ENCODE measurements at regions not wholly inside any gene's neighbourhood (a gene's known extent, or its start where the extent isn't known, plus 50 kb on each side); places are given as distances from the start of the nearest gene placed in this dataset.

DNA sequence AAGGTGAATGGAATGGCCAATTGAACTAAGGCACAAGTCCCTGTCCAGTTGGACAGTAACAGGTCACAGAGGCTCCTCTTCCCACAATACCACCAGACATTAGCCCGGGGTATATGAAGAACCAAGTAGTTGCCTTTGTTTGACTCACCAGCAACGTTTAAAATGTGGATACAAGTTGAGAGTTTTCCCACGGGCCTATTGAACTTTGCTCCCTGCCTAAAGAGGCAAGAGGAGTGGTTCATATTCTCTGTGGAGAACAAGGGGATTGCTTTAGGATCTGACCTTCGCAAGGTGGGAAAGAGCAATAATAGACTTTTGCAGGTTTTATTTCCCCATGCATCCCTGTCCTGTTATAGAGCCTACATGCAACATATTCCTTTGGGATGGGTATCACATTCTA, 177.2 kb downstream of the POU4F1 start:
- Mint-ChIP-seq H3K4me3 (no peak overlapping the region), H3K27ac (no peak overlapping the region), H3K36me3 (ENCODE audit: low read depth) (no peaks in the 10 kb centered on the region), H3K9me3 (no peaks in the 10 kb centered on the region), H3K4me1 (peaks cover 16% of the 10 kb centered on the region), H3K27me3 (ENCODE audit: low read depth, poor library complexity) (peaks cover 6% of the 10 kb centered on the region)
- no peak for DNase-seq
- TF ChIP-seq, protein P1, sequence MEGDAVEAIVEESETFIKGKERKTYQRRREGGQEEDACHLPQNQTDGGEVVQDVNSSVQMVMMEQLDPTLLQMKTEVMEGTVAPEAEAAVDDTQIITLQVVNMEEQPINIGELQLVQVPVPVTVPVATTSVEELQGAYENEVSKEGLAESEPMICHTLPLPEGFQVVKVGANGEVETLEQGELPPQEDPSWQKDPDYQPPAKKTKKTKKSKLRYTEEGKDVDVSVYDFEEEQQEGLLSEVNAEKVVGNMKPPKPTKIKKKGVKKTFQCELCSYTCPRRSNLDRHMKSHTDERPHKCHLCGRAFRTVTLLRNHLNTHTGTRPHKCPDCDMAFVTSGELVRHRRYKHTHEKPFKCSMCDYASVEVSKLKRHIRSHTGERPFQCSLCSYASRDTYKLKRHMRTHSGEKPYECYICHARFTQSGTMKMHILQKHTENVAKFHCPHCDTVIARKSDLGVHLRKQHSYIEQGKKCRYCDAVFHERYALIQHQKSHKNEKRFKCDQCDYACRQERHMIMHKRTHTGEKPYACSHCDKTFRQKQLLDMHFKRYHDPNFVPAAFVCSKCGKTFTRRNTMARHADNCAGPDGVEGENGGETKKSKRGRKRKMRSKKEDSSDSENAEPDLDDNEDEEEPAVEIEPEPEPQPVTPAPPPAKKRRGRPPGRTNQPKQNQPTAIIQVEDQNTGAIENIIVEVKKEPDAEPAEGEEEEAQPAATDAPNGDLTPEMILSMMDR (IDR thresholded peaks at IDR 0.05): no peak

DNA sequence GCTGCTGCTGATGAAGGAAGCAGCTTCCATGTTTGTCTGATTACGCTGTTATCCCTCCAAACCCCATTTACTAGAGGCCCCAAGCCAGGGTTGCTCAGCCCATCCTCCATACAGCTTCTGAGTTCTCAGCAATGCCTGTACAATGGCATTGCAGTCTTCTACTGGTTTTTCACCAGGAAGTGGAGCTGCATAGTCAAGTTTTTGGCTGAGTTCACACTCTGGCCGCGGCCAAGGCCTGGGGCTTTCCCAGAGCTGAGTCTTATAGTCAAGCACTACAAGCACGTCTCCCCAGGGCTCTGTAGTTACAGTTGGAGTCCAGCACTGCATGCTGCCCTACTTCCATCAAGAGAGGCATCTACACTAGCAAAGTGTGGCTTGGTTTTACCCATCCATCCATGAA, 182.5 kb downstream of the POU4F1 start:
- Mint-ChIP-seq H3K4me3 (no peak overlapping the region), H3K27ac (no peak overlapping the region), H3K36me3 (ENCODE audit: low read depth) (no peaks in the 10 kb centered on the region), H3K4me1 (no peaks in the 10 kb centered on the region), H3K9me3 (no peaks in the 10 kb centered on the region), H3K27me3 (ENCODE audit: low read depth, poor library complexity) (no peaks in the 10 kb centered on the region)
- TF ChIP-seq, protein P1 (IDR thresholded peaks at IDR 0.05): no peak
- DNase-seq: no peak

DNA sequence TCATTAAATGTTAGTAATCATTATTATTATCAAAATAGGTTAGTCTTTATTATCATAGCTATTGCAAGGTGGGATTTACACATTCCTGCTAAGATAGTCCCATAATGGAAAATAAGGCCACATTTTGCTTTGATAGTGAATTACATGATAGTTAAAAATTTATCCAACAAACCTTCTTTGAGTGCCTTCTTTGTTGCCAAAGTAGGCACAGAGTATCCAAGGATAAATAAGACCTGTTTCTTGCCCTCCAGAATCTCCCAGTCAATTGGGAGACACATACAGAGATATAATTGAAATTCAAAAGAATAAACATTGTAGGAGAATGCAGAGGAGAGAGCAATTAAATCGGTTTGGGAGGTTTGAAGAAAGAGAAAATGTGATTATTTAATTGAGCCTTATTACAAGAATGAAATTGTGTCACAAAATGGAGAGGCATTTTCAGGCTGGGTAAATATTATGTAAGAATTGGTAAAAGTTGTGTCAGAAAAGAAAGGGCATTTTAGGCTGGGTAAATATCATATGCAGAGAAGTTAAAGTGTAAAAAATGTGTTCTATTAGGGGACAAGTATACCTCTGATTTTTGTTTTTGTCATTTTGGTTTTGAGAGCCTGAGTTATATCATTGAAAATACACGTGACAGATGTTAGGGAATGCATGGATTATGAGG, 189.3 kb downstream of the POU4F1 start:
- no peak for DNase-seq
- Mint-ChIP-seq H3K4me1 (peaks cover 4% of the 10 kb centered on the region), H3K27ac (no peak overlapping the region), H3K9me3 (no peaks in the 10 kb centered on the region), H3K4me3 (no peak overlapping the region), H3K36me3 (ENCODE audit: low read depth) (no peaks in the 10 kb centered on the region), H3K27me3 (ENCODE audit: low read depth, poor library complexity) (peaks cover 4% of the 10 kb centered on the region)
- TF ChIP-seq, protein P1 (IDR thresholded peaks at IDR 0.05): no peak

DNA sequence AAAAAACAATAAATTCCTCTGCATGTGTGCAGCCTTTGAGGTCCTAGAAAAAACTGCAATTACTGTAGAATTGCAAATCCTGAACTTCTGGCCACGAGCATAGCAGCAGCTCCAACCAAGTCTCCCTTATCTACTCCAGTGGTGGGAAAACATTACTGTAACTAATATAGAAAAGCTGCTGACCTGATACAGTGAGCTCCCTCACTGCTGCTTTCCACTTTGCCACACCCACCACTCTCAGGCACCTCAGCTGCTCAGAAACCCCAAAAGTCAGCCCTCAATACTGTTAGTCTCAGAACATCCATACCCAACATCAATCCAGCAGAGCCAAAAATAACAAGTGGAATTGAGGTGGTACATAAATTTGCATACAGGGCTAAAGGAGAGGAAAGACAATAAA, 192.5 kb downstream of the POU4F1 start:
- TF ChIP-seq, protein P1 (IDR thresholded peaks at IDR 0.05): no peak
- no peak for DNase-seq
- no peaks in the 10 kb centered on the region for H3K36me3 Mint-ChIP-seq (ENCODE audit: low read depth)
- H3K27me3 Mint-ChIP-seq (ENCODE audit: low read depth, poor library complexity): peaks cover 6% of the 10 kb centered on the region
- H3K27ac Mint-ChIP-seq: no peak overlapping the region
- peaks cover 4% of the 10 kb centered on the region for H3K4me1 Mint-ChIP-seq
- H3K9me3 Mint-ChIP-seq: no peaks in the 10 kb centered on the region
- no peak overlapping the region for H3K4me3 Mint-ChIP-seq

DNA sequence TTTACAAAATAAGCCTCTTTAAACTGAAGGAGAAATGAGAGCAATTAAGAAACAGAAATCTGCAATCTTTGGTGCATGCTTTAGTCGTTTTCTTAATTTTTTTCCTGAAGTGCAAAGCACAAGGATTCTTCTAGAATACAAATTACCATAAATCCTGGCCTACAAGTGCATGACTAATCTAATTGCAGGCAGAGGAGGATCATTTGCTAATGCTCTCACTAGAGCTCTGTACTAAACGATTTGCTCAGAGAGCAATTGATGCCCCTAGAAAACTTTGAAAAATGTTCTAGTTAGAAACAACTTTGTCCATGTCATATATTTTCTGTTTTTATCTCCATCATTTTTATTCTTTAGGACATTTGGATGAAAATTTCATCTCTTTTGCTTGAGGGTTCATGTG, 193.2 kb downstream of the POU4F1 start:
- H3K36me3 Mint-ChIP-seq (ENCODE audit: low read depth): no peaks in the 10 kb centered on the region
- TF ChIP-seq, protein P1 (IDR thresholded peaks at IDR 0.05): no peak
- H3K4me1 Mint-ChIP-seq: peaks cover 4% of the 10 kb centered on the region
- H3K9me3 Mint-ChIP-seq: no peaks in the 10 kb centered on the region
- peaks cover 6% of the 10 kb centered on the region for H3K27me3 Mint-ChIP-seq (ENCODE audit: low read depth, poor library complexity)
- DNase-seq: no peak
- no peak overlapping the region for H3K27ac Mint-ChIP-seq
- no peak overlapping the region for H3K4me3 Mint-ChIP-seq

DNA sequence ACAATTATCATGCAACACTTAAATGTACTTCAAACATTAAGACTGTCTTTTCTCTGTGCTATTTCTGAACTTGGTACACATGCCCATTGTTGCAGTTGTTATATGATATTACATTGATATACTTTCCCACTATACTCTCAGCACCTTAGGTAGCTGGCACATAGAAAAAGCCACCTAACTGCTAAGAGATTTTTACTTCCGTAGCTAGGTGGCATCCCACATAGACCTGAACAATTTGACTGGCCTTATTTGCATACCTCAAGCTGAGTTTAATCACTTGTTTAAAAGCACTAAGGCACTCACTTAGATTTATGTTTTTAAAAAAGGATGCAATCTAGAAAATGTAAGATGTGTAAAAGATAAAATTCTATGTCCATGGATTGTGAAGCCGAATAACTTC, 194.2 kb downstream of the POU4F1 start:
- H3K4me1 Mint-ChIP-seq: peaks cover 4% of the 10 kb centered on the region
- no peak overlapping the region for H3K27ac Mint-ChIP-seq
- no peaks in the 10 kb centered on the region for H3K9me3 Mint-ChIP-seq
- no peaks in the 10 kb centered on the region for H3K36me3 Mint-ChIP-seq (ENCODE audit: low read depth)
- peaks cover 6% of the 10 kb centered on the region for H3K27me3 Mint-ChIP-seq (ENCODE audit: low read depth, poor library complexity)
- TF ChIP-seq, protein P1 (IDR thresholded peaks at IDR 0.05): no peak
- H3K4me3 Mint-ChIP-seq: no peak overlapping the region
- DNase-seq: no peak
